ENCODE measurements at regions not wholly inside any gene's neighbourhood (a gene's known extent, or its start where the extent isn't known, plus 50 kb on each side); places are given as distances from the start of the nearest gene placed in this dataset.

GRCh38 chr11:134905928-134906327 is 493.9 kb upstream of the B3GAT1 start:
- DNase-seq: no peak

- DNase-seq: no peak
These were observed 493.5 kb upstream of the B3GAT1 start for GRCh38 chr11:134905517-134905916.

- DNase-seq: no peak
These were observed 492.2 kb upstream of the B3GAT1 start for GRCh38 chr11:134904103-134904790.

GRCh38 chr11:134901955-134902918 is 490.2 kb upstream of the B3GAT1 start:
- DNase-seq: no peak

- DNase-seq: no peak
These were observed 489.5 kb upstream of the B3GAT1 start for GRCh38 chr11:134901542-134901941.

GRCh38 chr11:134893810-134894685 is 482.0 kb upstream of the B3GAT1 start:
- DNase-seq: no peak

- no peak for DNase-seq
These were observed 478.4 kb upstream of the B3GAT1 start for GRCh38 chr11:134890446-134890845.

GRCh38 chr11:134889832-134890231 is 477.8 kb upstream of the B3GAT1 start:
- no peak for DNase-seq

GRCh38 chr11:134888821-134889220 is 476.8 kb upstream of the B3GAT1 start:
- no peak for DNase-seq

- DNase-seq: no peak
These were observed 475.9 kb upstream of the B3GAT1 start for GRCh38 chr11:134887896-134888295.

GRCh38 chr11:134883484-134883883 is 471.4 kb upstream of the B3GAT1 start:
- DNase-seq: no peak

- no peak for DNase-seq
These were observed 470.7 kb upstream of the B3GAT1 start for GRCh38 chr11:134882671-134883297.

GRCh38 chr11:134882141-134882540 is 470.1 kb upstream of the B3GAT1 start:
- no peak for DNase-seq

- DNase-seq: no peak
These were observed 468.7 kb upstream of the B3GAT1 start for GRCh38 chr11:134880788-134881187.

- DNase-seq: no peak
These were observed 467.9 kb upstream of the B3GAT1 start for GRCh38 chr11:134879931-134880330.

- no peak for DNase-seq
These were observed 467.3 kb upstream of the B3GAT1 start for GRCh38 chr11:134879341-134879740.

GRCh38 chr11:134878785-134879184 is 466.7 kb upstream of the B3GAT1 start:
- no peak for DNase-seq

GRCh38 chr11:134876226-134876625 is 464.2 kb upstream of the B3GAT1 start:
- DNase-seq: no peak

- DNase-seq: no peak
These were observed 455.1 kb upstream of the B3GAT1 start for GRCh38 chr11:134866981-134867675.

- DNase-seq: no peak
These were observed 454.2 kb upstream of the B3GAT1 start for GRCh38 chr11:134866215-134866614.

- no peak for DNase-seq
These were observed 452.9 kb upstream of the B3GAT1 start for GRCh38 chr11:134864968-134865305.

All from CD4-positive, alpha-beta T cell treated with Interleukin-10 for 1 hour (primary cell).